ENCODE measurements at regions not wholly inside any gene's neighbourhood (a gene's known extent, or its start where the extent isn't known, plus 50 kb on each side); places are given as distances from the start of the nearest gene placed in this dataset.

GRCh38 chr7:22596763-22597400 is 96.9 kb upstream of the STEAP1B start:
- POLR2A ChIA-PET: no interaction called here
- no peak for TF ChIP-seq L3MBTL2 (conservative IDR thresholded peaks at IDR 0.05)
- no peak for TF ChIP-seq ZNF384 (IDR thresholded peaks at IDR 0.05)
- no peak for TF ChIP-seq ELF4 (IDR thresholded peaks at IDR 0.05)
- no peak for TF ChIP-seq LEF1 (IDR thresholded peaks at IDR 0.05; ENCODE audit: borderline replicate concordance)
- TF ChIP-seq BHLHE40 (IDR thresholded peaks at IDR 0.05; ENCODE audit: borderline replicate concordance): no peak
- TF ChIP-seq FOXA1 (IDR thresholded peaks at IDR 0.05): no peak
- no peak for TF ChIP-seq FOXK2 (IDR thresholded peaks at IDR 0.05)
- no peak for TF ChIP-seq SP1 (IDR thresholded peaks at IDR 0.05)
- no peak for TF ChIP-seq TARDBP (IDR thresholded peaks at IDR 0.05)
- no peak for TF ChIP-seq FOXM1 (IDR thresholded peaks at IDR 0.05; ENCODE audit: borderline replicate concordance)
- TF ChIP-seq SUZ12 (IDR thresholded peaks at IDR 0.05): no peak
- TF ChIP-seq ARNT (IDR thresholded peaks at IDR 0.05): no peak
- TF ChIP-seq NFRKB (IDR thresholded peaks at IDR 0.05): no peak
- no peak for TF ChIP-seq CTBP1 (IDR thresholded peaks at IDR 0.05; ENCODE audit: borderline replicate concordance)
- no peak for TF ChIP-seq HDGF (IDR thresholded peaks at IDR 0.05; ENCODE audit: borderline replicate concordance)
- no peak for DNase-seq (ENCODE audit: extremely low spot score)
- CTCF ChIA-PET: no interaction called here

DNA sequence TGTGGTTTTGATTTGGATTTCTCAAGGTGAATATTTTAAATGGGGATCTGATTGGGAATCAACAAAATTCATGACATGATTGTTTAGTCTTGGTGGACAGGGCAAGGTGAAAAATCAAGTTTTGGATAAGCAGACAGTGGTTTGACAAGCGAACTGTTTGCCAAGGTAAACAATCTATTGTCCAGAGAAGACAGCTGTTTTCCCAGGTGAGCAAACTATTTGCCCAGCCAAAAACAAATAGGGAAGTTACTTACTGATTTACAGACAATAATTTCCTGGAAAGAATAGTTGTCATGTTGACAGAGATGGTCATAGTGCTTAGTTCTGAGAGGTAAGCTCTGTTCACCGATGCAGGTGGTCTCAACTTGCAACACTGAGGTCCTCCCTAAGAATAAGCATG is 94.0 kb upstream of the STEAP1B start:
- CTCF ChIA-PET: interaction anchor here (0.8 kb wide), 1 partner anchor 79 kb away, joined by 3 read pairs; no protein-coding TSS in a partner anchor
- POLR2A ChIA-PET: no interaction called here
- TF ChIP-seq ZNF384 (IDR thresholded peaks at IDR 0.05) (no peak), LEF1 (IDR thresholded peaks at IDR 0.05; ENCODE audit: borderline replicate concordance) (no peak), L3MBTL2 (conservative IDR thresholded peaks at IDR 0.05) (no peak), SUZ12 (IDR thresholded peaks at IDR 0.05) (no peak), ARNT (IDR thresholded peaks at IDR 0.05) (no peak), BHLHE40 (IDR thresholded peaks at IDR 0.05; ENCODE audit: borderline replicate concordance) (no peak), NFRKB (IDR thresholded peaks at IDR 0.05) (no peak), ELF4 (IDR thresholded peaks at IDR 0.05) (no peak), FOXM1 (IDR thresholded peaks at IDR 0.05; ENCODE audit: borderline replicate concordance) (no peak), CTBP1 (IDR thresholded peaks at IDR 0.05; ENCODE audit: borderline replicate concordance) (no peak), FOXA1 (IDR thresholded peaks at IDR 0.05) (no peak), TARDBP (IDR thresholded peaks at IDR 0.05) (no peak), SP1 (IDR thresholded peaks at IDR 0.05) (no peak), HDGF (IDR thresholded peaks at IDR 0.05; ENCODE audit: borderline replicate concordance) (no peak), FOXK2 (IDR thresholded peaks at IDR 0.05) (no peak)
- TF ChIP-seq, protein P1, sequence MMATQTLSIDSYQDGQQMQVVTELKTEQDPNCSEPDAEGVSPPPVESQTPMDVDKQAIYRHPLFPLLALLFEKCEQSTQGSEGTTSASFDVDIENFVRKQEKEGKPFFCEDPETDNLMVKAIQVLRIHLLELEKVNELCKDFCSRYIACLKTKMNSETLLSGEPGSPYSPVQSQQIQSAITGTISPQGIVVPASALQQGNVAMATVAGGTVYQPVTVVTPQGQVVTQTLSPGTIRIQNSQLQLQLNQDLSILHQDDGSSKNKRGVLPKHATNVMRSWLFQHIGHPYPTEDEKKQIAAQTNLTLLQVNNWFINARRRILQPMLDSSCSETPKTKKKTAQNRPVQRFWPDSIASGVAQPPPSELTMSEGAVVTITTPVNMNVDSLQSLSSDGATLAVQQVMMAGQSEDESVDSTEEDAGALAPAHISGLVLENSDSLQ (IDR thresholded peaks at IDR 0.05): no peak
- DNase-seq (ENCODE audit: extremely low spot score): no peak

DNA sequence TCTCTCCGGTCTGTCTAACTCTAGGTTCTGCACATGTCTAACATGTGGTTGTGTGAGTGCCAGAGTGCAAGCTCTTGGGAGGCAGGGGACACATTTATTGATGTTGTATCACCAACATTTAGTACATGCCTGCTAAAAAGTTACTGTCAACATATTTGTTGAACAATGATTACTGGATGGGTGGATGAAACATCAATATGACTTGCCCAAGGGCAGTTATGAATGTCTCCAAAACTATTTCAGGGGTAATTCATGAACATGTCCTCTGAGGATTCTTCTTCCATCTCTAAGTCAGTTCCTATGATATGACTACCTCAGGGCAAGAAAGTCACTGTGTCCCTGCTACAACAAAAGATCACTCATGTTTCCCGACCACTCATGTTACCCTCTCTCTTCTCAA is 91.3 kb upstream of the STEAP1B start:
- no peak for DNase-seq (ENCODE audit: extremely low spot score)
- TF ChIP-seq, protein P1 (IDR thresholded peaks at IDR 0.05): no peak
- TF ChIP-seq ZNF384 (IDR thresholded peaks at IDR 0.05) (no peak), FOXA1 (IDR thresholded peaks at IDR 0.05) (no peak), CTBP1 (IDR thresholded peaks at IDR 0.05; ENCODE audit: borderline replicate concordance) (no peak), L3MBTL2 (conservative IDR thresholded peaks at IDR 0.05) (no peak), TARDBP (IDR thresholded peaks at IDR 0.05) (no peak), NFRKB (IDR thresholded peaks at IDR 0.05) (no peak), ARNT (IDR thresholded peaks at IDR 0.05) (no peak), FOXM1 (IDR thresholded peaks at IDR 0.05; ENCODE audit: borderline replicate concordance) (no peak), FOXK2 (IDR thresholded peaks at IDR 0.05) (no peak), BHLHE40 (IDR thresholded peaks at IDR 0.05; ENCODE audit: borderline replicate concordance) (no peak), LEF1 (IDR thresholded peaks at IDR 0.05; ENCODE audit: borderline replicate concordance) (no peak), SUZ12 (IDR thresholded peaks at IDR 0.05) (no peak), SP1 (IDR thresholded peaks at IDR 0.05) (no peak), HDGF (IDR thresholded peaks at IDR 0.05; ENCODE audit: borderline replicate concordance) (no peak), ELF4 (IDR thresholded peaks at IDR 0.05) (no peak)
- POLR2A ChIA-PET: no interaction called here
- CTCF ChIA-PET: no interaction called here

DNA sequence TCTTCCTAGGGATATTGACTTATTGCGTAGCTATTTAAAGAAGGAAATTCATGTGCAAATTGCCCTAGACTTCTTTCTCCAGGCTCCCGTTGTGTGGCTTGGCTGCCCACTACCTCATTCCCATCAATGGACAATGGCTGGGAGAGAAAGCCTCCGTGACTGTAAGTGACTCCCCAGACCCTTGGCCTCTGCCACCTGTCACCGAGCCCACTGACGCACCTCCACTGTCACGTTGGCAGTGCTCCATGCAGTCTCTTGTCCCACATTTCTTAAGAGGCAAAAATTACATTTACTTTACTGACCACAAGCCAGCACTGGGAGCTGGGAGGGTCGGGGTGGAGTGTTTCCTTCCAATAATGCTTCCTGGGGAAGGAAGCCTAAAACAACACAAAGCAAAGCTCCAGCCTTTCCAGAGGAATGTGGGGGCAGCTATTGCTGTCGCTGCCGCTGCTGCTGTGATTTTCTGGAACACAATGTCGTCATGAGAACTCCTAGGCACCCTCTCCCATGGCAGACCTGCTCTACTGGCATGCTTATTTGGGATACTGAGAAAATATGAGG is 89.7 kb upstream of the STEAP1B start:
- ChIA-PET POLR2A (no interaction called here), CTCF (no interaction called here)
- DNase-seq (ENCODE audit: extremely low spot score): no peak
- TF ChIP-seq SUZ12 (IDR thresholded peaks at IDR 0.05) (no peak), LEF1 (IDR thresholded peaks at IDR 0.05; ENCODE audit: borderline replicate concordance) (no peak), BHLHE40 (IDR thresholded peaks at IDR 0.05; ENCODE audit: borderline replicate concordance) (no peak)

DNA sequence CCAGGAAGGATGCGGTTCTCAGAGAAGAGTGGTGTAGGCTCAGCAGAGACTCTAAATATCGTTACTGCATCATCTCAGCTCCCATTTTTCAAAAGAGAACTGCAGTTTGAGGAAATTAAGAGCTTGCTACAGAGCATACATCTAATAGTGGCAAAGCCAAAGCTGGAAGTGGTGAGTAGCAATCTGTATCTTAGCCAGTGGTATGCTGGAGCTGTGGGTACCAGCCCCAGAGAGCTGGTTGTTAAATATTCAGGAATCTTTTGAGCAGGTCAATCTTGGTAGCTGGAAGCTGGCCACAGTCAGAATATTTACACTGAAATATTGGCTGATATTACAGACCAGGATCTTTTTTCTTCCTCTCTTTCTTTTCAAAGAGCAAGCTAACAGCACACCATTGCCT is 88.4 kb upstream of the STEAP1B start:
- DNase-seq (ENCODE audit: extremely low spot score): no peak
- ChIA-PET POLR2A (no interaction called here), CTCF (interaction anchor here (0.6 to 1.4 kb wide), 2 partner anchors 194 to 482 kb away, joined by 3 to 5 read pairs; no protein-coding TSS in a partner anchor)
- TF ChIP-seq ARNT (IDR thresholded peaks at IDR 0.05) (no peak), BHLHE40 (IDR thresholded peaks at IDR 0.05; ENCODE audit: borderline replicate concordance) (no peak), FOXK2 (IDR thresholded peaks at IDR 0.05) (no peak), HDGF (IDR thresholded peaks at IDR 0.05; ENCODE audit: borderline replicate concordance) (no peak), ZNF384 (IDR thresholded peaks at IDR 0.05) (no peak), ELF4 (IDR thresholded peaks at IDR 0.05) (no peak), CTBP1 (IDR thresholded peaks at IDR 0.05; ENCODE audit: borderline replicate concordance) (no peak), SP1 (IDR thresholded peaks at IDR 0.05) (no peak), TARDBP (IDR thresholded peaks at IDR 0.05) (no peak), LEF1 (IDR thresholded peaks at IDR 0.05; ENCODE audit: borderline replicate concordance) (no peak), NFRKB (IDR thresholded peaks at IDR 0.05) (no peak), FOXM1 (IDR thresholded peaks at IDR 0.05; ENCODE audit: borderline replicate concordance) (no peak), L3MBTL2 (conservative IDR thresholded peaks at IDR 0.05) (no peak), FOXA1 (IDR thresholded peaks at IDR 0.05) (no peak), SUZ12 (IDR thresholded peaks at IDR 0.05) (no peak)
- TF ChIP-seq, protein P1 (IDR thresholded peaks at IDR 0.05): no peak

Data from HEK293T (cell line).